ENCODE measurements at regions not wholly inside any gene's neighbourhood (a gene's known extent, or its start where the extent isn't known, plus 50 kb on each side); places are given as distances from the start of the nearest gene placed in this dataset.

- H3K4me3 Mint-ChIP-seq, result no peak overlapping the region
- TF ChIP-seq, protein P1, sequence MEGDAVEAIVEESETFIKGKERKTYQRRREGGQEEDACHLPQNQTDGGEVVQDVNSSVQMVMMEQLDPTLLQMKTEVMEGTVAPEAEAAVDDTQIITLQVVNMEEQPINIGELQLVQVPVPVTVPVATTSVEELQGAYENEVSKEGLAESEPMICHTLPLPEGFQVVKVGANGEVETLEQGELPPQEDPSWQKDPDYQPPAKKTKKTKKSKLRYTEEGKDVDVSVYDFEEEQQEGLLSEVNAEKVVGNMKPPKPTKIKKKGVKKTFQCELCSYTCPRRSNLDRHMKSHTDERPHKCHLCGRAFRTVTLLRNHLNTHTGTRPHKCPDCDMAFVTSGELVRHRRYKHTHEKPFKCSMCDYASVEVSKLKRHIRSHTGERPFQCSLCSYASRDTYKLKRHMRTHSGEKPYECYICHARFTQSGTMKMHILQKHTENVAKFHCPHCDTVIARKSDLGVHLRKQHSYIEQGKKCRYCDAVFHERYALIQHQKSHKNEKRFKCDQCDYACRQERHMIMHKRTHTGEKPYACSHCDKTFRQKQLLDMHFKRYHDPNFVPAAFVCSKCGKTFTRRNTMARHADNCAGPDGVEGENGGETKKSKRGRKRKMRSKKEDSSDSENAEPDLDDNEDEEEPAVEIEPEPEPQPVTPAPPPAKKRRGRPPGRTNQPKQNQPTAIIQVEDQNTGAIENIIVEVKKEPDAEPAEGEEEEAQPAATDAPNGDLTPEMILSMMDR (IDR thresholded peaks at IDR 0.05), result no peak
- no peaks in the 10 kb centered on the region for H3K4me1 Mint-ChIP-seq
- CTCF ChIA-PET, result no interaction called here
- intact Hi-C loops (cut with micrococcal nuclease), result no loop called here
- no peak for DNase-seq
- no peaks in the 10 kb centered on the region for H3K27me3 Mint-ChIP-seq
- POLR2A ChIA-PET, result no interaction called here
- no peak overlapping the region for H3K27ac Mint-ChIP-seq
- H3K36me3 Mint-ChIP-seq (ENCODE audit: low read depth), result no peaks in the 10 kb centered on the region
- ATAC-seq (ENCODE audit: low read depth), result no peak
- H3K9me3 Mint-ChIP-seq, result peaks cover 9% of the 10 kb centered on the region
These were observed 495.0 kb upstream of the NRSN1 start for GRCh38 chr6:23630726-23631635.

- ChIA-PET POLR2A (no interaction called here), CTCF (no interaction called here)
- no peak overlapping the region for H3K4me3 Mint-ChIP-seq
- no peak overlapping the region for H3K27ac Mint-ChIP-seq
- DNase-seq (no peak), ATAC-seq (ENCODE audit: low read depth) (no peak)
- H3K4me1 Mint-ChIP-seq, result no peaks in the 10 kb centered on the region
- intact Hi-C loops (cut with micrococcal nuclease), result no loop called here
- TF ChIP-seq, protein P1 (IDR thresholded peaks at IDR 0.05), result no peak
- peaks cover 15% of the 10 kb centered on the region for H3K9me3 Mint-ChIP-seq
- H3K27me3 Mint-ChIP-seq, result no peaks in the 10 kb centered on the region
- no peaks in the 10 kb centered on the region for H3K36me3 Mint-ChIP-seq (ENCODE audit: low read depth)
These were observed 492.0 kb upstream of the NRSN1 start for GRCh38 chr6:23633996-23634395.

DNA sequence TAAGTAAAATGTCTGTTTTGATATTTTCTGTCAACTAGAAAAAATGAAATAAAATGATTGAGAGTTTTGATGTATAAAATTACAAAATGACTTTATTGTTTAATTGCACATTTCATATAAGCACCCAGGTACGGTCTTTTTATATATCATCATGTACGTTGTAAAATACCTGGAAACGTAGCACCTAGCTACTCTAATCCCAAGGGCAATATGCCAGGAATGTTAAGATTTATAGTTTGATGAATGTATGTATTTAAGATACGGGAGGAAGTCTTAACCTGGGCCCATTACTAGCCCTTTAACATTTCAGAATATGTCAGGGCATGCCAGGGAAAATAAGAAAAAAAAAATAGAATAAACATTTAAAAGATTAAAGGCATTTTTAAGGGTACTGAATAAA lies 490.9 kb upstream of the NRSN1 start:
- TF ChIP-seq, protein P1 (IDR thresholded peaks at IDR 0.05), result no peak
- no peak for DNase-seq
- no peaks in the 10 kb centered on the region for H3K4me1 Mint-ChIP-seq
- no peaks in the 10 kb centered on the region for H3K36me3 Mint-ChIP-seq (ENCODE audit: low read depth)
- H3K9me3 Mint-ChIP-seq, result peaks cover 15% of the 10 kb centered on the region
- ChIA-PET POLR2A (no interaction called here), CTCF (no interaction called here)
- no peak overlapping the region for H3K27ac Mint-ChIP-seq
- no peaks in the 10 kb centered on the region for H3K27me3 Mint-ChIP-seq
- ATAC-seq (ENCODE audit: low read depth), result no peak
- no peak overlapping the region for H3K4me3 Mint-ChIP-seq
- intact Hi-C loops (cut with micrococcal nuclease), result no loop called here

DNA sequence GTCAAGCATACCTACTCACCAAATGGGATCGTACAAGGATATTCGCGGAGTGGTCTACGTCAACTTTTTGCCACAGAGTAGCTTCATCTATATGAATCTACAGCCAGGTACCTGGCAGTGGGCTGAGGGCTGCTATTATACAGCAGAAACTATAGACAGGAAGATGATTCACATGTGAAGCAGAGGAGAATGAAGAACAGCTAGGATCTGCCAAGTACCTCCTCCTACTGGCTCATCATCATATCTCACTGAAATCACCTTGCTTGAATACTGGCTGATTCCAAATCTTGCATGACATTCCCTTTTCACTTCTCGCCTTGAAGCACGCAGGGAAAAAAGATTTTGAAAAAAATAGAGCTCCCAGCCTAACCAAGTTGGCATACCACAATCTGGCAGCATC lies 488.7 kb upstream of the NRSN1 start:
- H3K4me3 Mint-ChIP-seq, result no peak overlapping the region
- no peak overlapping the region for H3K27ac Mint-ChIP-seq
- no peak for DNase-seq
- no peaks in the 10 kb centered on the region for H3K4me1 Mint-ChIP-seq
- H3K36me3 Mint-ChIP-seq (ENCODE audit: low read depth), result no peaks in the 10 kb centered on the region
- ChIA-PET CTCF (no interaction called here), POLR2A (no interaction called here)
- TF ChIP-seq, protein P1 (IDR thresholded peaks at IDR 0.05), result no peak
- intact Hi-C loops (cut with micrococcal nuclease), result no loop called here
- H3K27me3 Mint-ChIP-seq, result no peaks in the 10 kb centered on the region
- ATAC-seq (ENCODE audit: low read depth), result no peak
- peaks cover 15% of the 10 kb centered on the region for H3K9me3 Mint-ChIP-seq

DNA sequence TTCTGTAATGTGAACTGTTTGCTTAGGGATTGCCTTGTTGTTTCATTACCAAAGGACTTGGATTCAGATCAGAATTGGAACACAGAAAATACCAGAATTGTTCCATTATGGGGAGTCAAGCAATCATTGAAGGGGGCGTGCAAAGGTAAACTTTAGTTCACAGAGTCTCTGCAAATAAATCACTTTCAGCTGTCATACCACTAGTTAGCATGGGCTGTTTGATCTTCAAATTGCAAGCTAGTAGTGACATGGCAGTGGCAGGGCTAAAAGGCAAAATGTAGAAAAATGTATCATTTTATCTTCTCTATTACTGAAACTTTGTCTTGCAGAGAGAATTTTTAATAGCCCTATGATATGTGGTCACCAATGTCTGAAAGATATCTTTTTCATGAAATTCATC lies 483.2 kb upstream of the NRSN1 start:
- no peak for ATAC-seq (ENCODE audit: low read depth)
- Mint-ChIP-seq H3K27me3 (no peaks in the 10 kb centered on the region), H3K4me1 (no peaks in the 10 kb centered on the region), H3K9me3 (peaks cover 9% of the 10 kb centered on the region), H3K4me3 (no peak overlapping the region), H3K36me3 (ENCODE audit: low read depth) (no peaks in the 10 kb centered on the region), H3K27ac (no peak overlapping the region)
- no peak for DNase-seq
- ChIA-PET CTCF (no interaction called here), POLR2A (no interaction called here)
- intact Hi-C loops (cut with micrococcal nuclease), result no loop called here
- TF ChIP-seq, protein P1 (IDR thresholded peaks at IDR 0.05), result no peak
